IMR-90 (cell line): ENCODE measurements at regions not wholly inside any gene's neighbourhood (a gene's known extent, or its start where the extent isn't known, plus 50 kb on each side); places are given as distances from the start of the nearest gene placed in this dataset.

Experiments
- ATAC-seq: fragments of 200-7000 bp; cut with Tn5 transposase; 2 replicates; pipeline ENCODE4 v1.9.1; 2020; ENCODE audit warnings: low read depth, mild to moderate bottlenecking, moderate library complexity
- BruUV-seq: library from RNA; stranded (reverse); fragments of 400-500 nt; replicated peaks from 2 replicates; lab custom pipeline; 2021; lab: Mats Ljungman, UMichigan
- CTCF ChIA-PET: fragments of 300-600 bp; formaldehyde crosslinking; extraction: SDS; loops from one replicate; lab custom pipeline; 2021; ENCODE audit warnings: antibody characterized with exemption; lab: Yijun Ruan, JAX
- POLR2A ChIA-PET: fragments of 300-600 bp; sonication (Branson Sonifier 250); formaldehyde crosslinking; loops from one replicate; lab custom pipeline; 2022; ENCODE audit warnings: antibody characterized with exemption; ENCODE audit not compliant: unreplicated experiment; lab: Charles Lee
- DNase-seq: peaks from one replicate; pipeline ENCODE4 v3.0.0; 2013
- H2AFZ ChIP-seq: replicated peaks from 2 replicates; pipeline ENCODE3; 2013; ENCODE audit warnings: low read length, mild to moderate bottlenecking; ENCODE audit not compliant: poor library complexity
- H2AK5ac ChIP-seq: 2 replicates; pipeline ENCODE4 v1.6.1; 2013; ENCODE audit warnings: low read depth, low read length, inconsistent platforms
- H2AK9ac ChIP-seq: replicated peaks from 2 replicates; pipeline ENCODE3; 2013; ENCODE audit warnings: mild to moderate bottlenecking, low read depth, low read length, moderate library complexity; ENCODE audit not compliant: poor library complexity
- H2BK120ac ChIP-seq: 2 replicates; pipeline ENCODE4 v1.6.1; 2013; ENCODE audit warnings: low read depth, low read length, inconsistent platforms
- H2BK15ac ChIP-seq: 3 replicates; pipeline ENCODE4 v1.6.1; 2013; ENCODE audit warnings: low read depth, low read length, inconsistent platforms
- H2BK20ac ChIP-seq: 2 replicates; pipeline ENCODE4 v1.6.1; 2013; ENCODE audit warnings: low read depth, mild to moderate bottlenecking, inconsistent platforms, low read length, moderate library complexity
- H2BK5ac ChIP-seq: 2 replicates; pipeline ENCODE4 v1.6.1; 2013; ENCODE audit warnings: mild to moderate bottlenecking, low read depth, low read length, inconsistent platforms; ENCODE audit not compliant: poor library complexity, severe bottlenecking
- H3K14ac ChIP-seq: replicated peaks from 2 replicates; pipeline ENCODE4 v1.6.1; 2013; ENCODE audit warnings: low read depth, low read length, inconsistent platforms
- H3K18ac ChIP-seq: 2 replicates; pipeline ENCODE4 v1.6.1; 2013; ENCODE audit warnings: low read depth, low read length, control low read depth
- H3K23ac ChIP-seq: 2 replicates; pipeline ENCODE4 v1.6.1; 2013; ENCODE audit warnings: low read depth, low read length, inconsistent platforms
- H3K27ac ChIP-seq: 2 replicates; pipeline ENCODE4 v1.5.1; 2013; ENCODE audit warnings: mild to moderate bottlenecking, control low read depth, low read length; ENCODE audit not compliant: insufficient read depth
- H3K27me3 ChIP-seq: 2 replicates; pipeline ENCODE4 v1.6.1; 2013; ENCODE audit warnings: low read length; ENCODE audit not compliant: control insufficient read depth, insufficient read depth
- H3K36me3 ChIP-seq: 2 replicates; pipeline ENCODE4 v1.6.1; 2013; ENCODE audit warnings: low read length, mixed read lengths; ENCODE audit not compliant: control insufficient read depth, insufficient read depth
- H3K4ac ChIP-seq: 2 replicates; pipeline ENCODE4 v1.6.1; 2013; ENCODE audit warnings: low read depth, low read length, inconsistent platforms
- H3K4me1 ChIP-seq: 2 replicates; pipeline ENCODE4 v1.6.1; 2013; ENCODE audit warnings: low read length, mixed read lengths; ENCODE audit not compliant: control insufficient read depth, insufficient read depth
- H3K4me2 ChIP-seq: 2 replicates; pipeline ENCODE4 v1.6.1; 2013; ENCODE audit warnings: low read depth, mild to moderate bottlenecking, control low read depth, low read length, moderate library complexity
- H3K4me3 ChIP-seq: 2 replicates; pipeline ENCODE4 v1.5.1; 2013; ENCODE audit warnings: low read depth, mild to moderate bottlenecking, control low read depth, low read length, moderate library complexity; ENCODE audit not compliant: insufficient read depth
- H3K56ac ChIP-seq: 2 replicates; pipeline ENCODE4 v1.6.1; 2013; ENCODE audit warnings: low read length, inconsistent platforms; ENCODE audit not compliant: insufficient read depth; ENCODE audit errors: extremely low read depth
- H3K79me1 ChIP-seq, 2 experiments: 2 replicates each; pipeline ENCODE4 v1.6.1; 2013; ENCODE audit warnings: low read length in 2 of 2, inconsistent platforms in 1 of 2, low read depth in 1 of 2
- H3K9ac ChIP-seq: 2 replicates; pipeline ENCODE4 v1.6.1; 2013; ENCODE audit warnings: low read depth, low read length, control low read depth
- H3K9me1 ChIP-seq: 2 replicates; pipeline ENCODE4 v1.6.1; 2013; ENCODE audit warnings: low read length, inconsistent platforms; ENCODE audit not compliant: insufficient read depth
- H3K9me3 ChIP-seq: 2 replicates; pipeline ENCODE4 v1.6.1; 2013; ENCODE audit warnings: low read length; ENCODE audit not compliant: control insufficient read depth, insufficient read depth
- H4K20me1 ChIP-seq: 2 replicates; pipeline ENCODE4 v1.6.1; 2013; ENCODE audit warnings: low read length, inconsistent platforms; ENCODE audit not compliant: insufficient read depth
- H4K5ac ChIP-seq: 2 replicates; pipeline ENCODE4 v1.6.1; 2013; ENCODE audit warnings: mild to moderate bottlenecking, low read depth, low read length, control low read depth
- H4K8ac ChIP-seq, 2 experiments: 2 replicates each; pipeline ENCODE4 v1.6.1; 2013; ENCODE audit warnings: low read depth in 2 of 2, low read length in 2 of 2, control low read depth in 1 of 2, inconsistent platforms in 1 of 2
- H4K91ac ChIP-seq: 2 replicates; pipeline ENCODE4 v1.6.1; 2013; ENCODE audit warnings: low read depth, low read length, inconsistent platforms; ENCODE audit not compliant: insufficient read depth
- SMC3 ChIP-seq: fragments of 150-350 bp; IDR thresholded peaks from 2 replicates; pipeline ENCODE4 v1.6.1; 2016; ENCODE audit warnings: low read depth, mild to moderate bottlenecking, antibody characterized with exemption, low read length, moderate library complexity
- WGBS, 2 experiments: methylation state at CpG; one replicate each; pipeline versions ENCODE4 v1.1.5 to v1.1.7; 2013; ENCODE audit warnings: missing lambda C conversion rate in 2 of 2; ENCODE audit not compliant: insufficient read length in 1 of 2; ENCODE audit errors: extremely low coverage in 2 of 2; 5-methylcytosine and 5-hydroxymethylcytosine counted together
- dilution Hi-C: fragments of 300-500 bp; cut with HindIII; formaldehyde crosslinking; loops from one replicate; pipeline ENCODE4 v1.14.3; 2018; ENCODE audit warnings: low sequenced_read_pairs; ENCODE audit not compliant: unreplicated experiment
- in situ Hi-C: fragments of 300-500 bp; cut with MboI; formaldehyde crosslinking; loops from 3 replicates; pipeline ENCODE4 v1.14.3; 2019; ENCODE audit warnings: low sequenced_read_pairs, inconsistent platforms, mixed read lengths
- intact Hi-C: fragments of 100-400 bp; cut with micrococcal nuclease; formaldehyde crosslinking; loops from 2 replicates; pipeline ENCODE4 v1.10.0; 2022

DNA sequence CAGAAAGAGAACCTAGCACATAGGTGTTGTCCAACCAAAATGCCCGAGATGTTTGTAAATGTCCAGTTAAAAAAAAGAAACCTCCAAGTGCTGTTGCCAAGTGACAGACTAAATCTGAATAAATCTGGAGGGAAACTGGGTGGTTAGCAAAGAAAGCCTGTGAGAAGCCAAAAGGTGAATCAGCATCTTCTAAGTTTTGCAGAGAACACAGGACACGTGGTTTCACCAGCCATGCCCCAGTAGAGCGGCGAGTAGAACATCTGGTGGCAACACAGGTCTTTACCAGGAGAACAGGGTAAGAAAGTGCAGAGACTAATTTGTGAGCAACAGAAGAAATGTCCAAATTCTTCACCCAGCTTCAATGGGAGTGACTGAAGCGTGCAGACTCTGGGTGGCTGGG lies 986.0 kb downstream of the ROBO2 start:
- Histone ChIP-seq H3K27ac (no peak overlapping the region), H4K8ac (no peak overlapping the region), H3K18ac (no peak overlapping the region), H2AK9ac (no peak overlapping the region), H3K56ac (no peak overlapping the region), H2BK20ac (no peak overlapping the region), H3K4me3 (no peak overlapping the region), H3K9me3 (no peaks in the 10 kb centered on the region; the same call in 1 of the 2 replicates), H3K9ac (no peak overlapping the region), H3K23ac (no peak overlapping the region), H3K4me2 (no peak overlapping the region), H3K27me3 (no peaks in the 10 kb centered on the region), H2BK120ac (no peak overlapping the region), H3K4ac (no peak overlapping the region), H2AFZ (no peak overlapping the region), H3K9me1 (no peaks in the 10 kb centered on the region), H4K5ac (no peak overlapping the region), H2BK15ac (no peak overlapping the region), H4K20me1 (no peaks in the 10 kb centered on the region), H3K14ac (no peak overlapping the region), H3K79me1 (no peaks in the 10 kb centered on the region), H3K36me3 (no peaks in the 10 kb centered on the region), H2AK5ac (no peak overlapping the region), H4K91ac (no peak overlapping the region), H2BK5ac (no peak overlapping the region), H3K4me1 (no peaks in the 10 kb centered on the region)
- dilution Hi-C loops, result no loop called here
- in situ Hi-C loops, result no loop called here
- POLR2A ChIA-PET, result no interaction called here
- intact Hi-C loops, result no loop called here
- DNase-seq, result no peak
- no CpG with 5 or more reads among the region's 5 CpGs for WGBS, 2 experiments
- BruUV-seq, result no TSS peak
- no peak for ATAC-seq
- TF ChIP-seq SMC3, result no peak
- CTCF ChIA-PET, result no interaction called here
